Mesendoderm (in vitro differentiated cells): ENCODE measurements at regions not wholly inside any gene's neighbourhood (a gene's known extent, or its start where the extent isn't known, plus 50 kb on each side); places are given as distances from the start of the nearest gene placed in this dataset.

Experiments
- DNase-seq: peaks from one replicate; pipeline ENCODE4 v3.0.0; 2013
- H2AK5ac ChIP-seq: 2 replicates; pipeline ENCODE4 v1.6.1; 2013; ENCODE audit warnings: low read length, inconsistent platforms
- H2BK120ac ChIP-seq: 2 replicates; pipeline ENCODE4 v1.6.1; 2013; ENCODE audit warnings: low read depth, mild to moderate bottlenecking, low read length, moderate library complexity, mixed read lengths
- H2BK15ac ChIP-seq: replicated peaks from 2 replicates; pipeline ENCODE4 v1.6.1; 2013; ENCODE audit warnings: low read depth, mild to moderate bottlenecking, moderate library complexity
- H2BK5ac ChIP-seq: 2 replicates; pipeline ENCODE4 v1.6.1; 2013; ENCODE audit warnings: low read length, inconsistent platforms
- H3K18ac ChIP-seq: 2 replicates; pipeline ENCODE4 v1.6.1; 2013; ENCODE audit warnings: mild to moderate bottlenecking, low read length, mixed read lengths
- H3K23ac ChIP-seq: one replicate; pipeline ENCODE4 v1.6.1; 2013; ENCODE audit warnings: low read length
- H3K27ac ChIP-seq: 2 replicates; pipeline ENCODE4 v1.5.1; 2013; ENCODE audit warnings: low read depth, mild to moderate bottlenecking, inconsistent platforms, low read length, moderate library complexity
- H3K27me3 ChIP-seq: 2 replicates; pipeline ENCODE4 v1.6.1; 2013; ENCODE audit warnings: low read length, control low read depth, mild to moderate bottlenecking, inconsistent platforms; ENCODE audit not compliant: insufficient read depth, poor library complexity
- H3K36me3 ChIP-seq: 2 replicates; pipeline ENCODE4 v1.6.1; 2013; ENCODE audit warnings: low read length, inconsistent platforms; ENCODE audit not compliant: control insufficient read depth, insufficient read depth
- H3K4ac ChIP-seq: one replicate; pipeline ENCODE4 v1.6.1; 2013; ENCODE audit warnings: low read depth, mild to moderate bottlenecking, low read length, moderate library complexity
- H3K4me1 ChIP-seq: 2 replicates; pipeline ENCODE4 v1.6.1; 2013; ENCODE audit warnings: low read depth, low read length, inconsistent platforms; ENCODE audit not compliant: control insufficient read depth
- H3K4me2 ChIP-seq: 2 replicates; pipeline ENCODE4 v1.6.1; 2013; ENCODE audit warnings: low read length
- H3K4me3 ChIP-seq: 2 replicates; pipeline ENCODE4 v1.5.1; 2013; ENCODE audit warnings: mild to moderate bottlenecking, low read length
- H3K56ac ChIP-seq: one replicate; pipeline ENCODE4 v1.6.1; 2013; ENCODE audit warnings: low read length
- H3K79me1 ChIP-seq: 2 replicates; pipeline ENCODE4 v1.6.1; 2013; ENCODE audit warnings: low read length, inconsistent platforms
- H3K79me2 ChIP-seq: 2 replicates; pipeline ENCODE4 v1.6.1; 2013; ENCODE audit warnings: mild to moderate bottlenecking, low read length; ENCODE audit not compliant: control insufficient read depth, insufficient read depth
- H3K9ac ChIP-seq: 2 replicates; pipeline ENCODE4 v1.6.1; 2013; ENCODE audit warnings: low read length, inconsistent platforms
- H4K5ac ChIP-seq: one replicate; pipeline ENCODE4 v1.6.1; 2013; ENCODE audit warnings: low read length
- H4K8ac ChIP-seq: one replicate; pipeline ENCODE4 v1.6.1; 2013; ENCODE audit warnings: low read depth, mild to moderate bottlenecking, control low read depth, low read length, moderate library complexity
- WGBS: extraction: QIAGEN DNeasy Blood & Tissue Kit; methylation state at CpG from one replicate; pipeline ENCODE4 v1.1.7; 2013; ENCODE audit warnings: low lambda C conversion rate, missing lambda C conversion rate; ENCODE audit not compliant: insufficient coverage; ENCODE audit errors: extremely low coverage; 5-methylcytosine and 5-hydroxymethylcytosine counted together

DNA sequence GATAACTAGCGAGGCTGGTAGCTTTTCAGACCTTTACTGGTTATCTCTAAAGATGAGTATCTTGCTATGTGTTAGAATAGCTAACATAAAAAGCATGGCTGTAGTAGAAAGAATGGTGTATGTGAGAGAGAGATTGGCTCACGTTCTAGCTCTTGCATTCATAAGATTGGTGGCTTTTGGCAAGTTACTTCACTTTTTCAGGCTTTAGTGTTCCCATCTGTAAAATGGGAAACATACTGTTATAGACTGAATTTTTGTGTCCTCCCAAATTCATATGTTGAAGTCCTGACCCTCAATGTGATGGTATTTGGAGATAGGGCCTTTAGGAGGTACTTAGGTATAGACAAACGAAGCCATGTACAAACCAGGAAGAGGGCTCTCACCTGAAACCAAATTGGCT lies 302.4 kb upstream of the KLF4 start:
- H2BK5ac ChIP-seq, result no peak overlapping the region
- no peaks in the 10 kb centered on the region for H3K36me3 ChIP-seq
- no peak overlapping the region for H3K23ac ChIP-seq
- H3K4me3 ChIP-seq, result no peak overlapping the region
- H3K4ac ChIP-seq, result no peak overlapping the region
- no peak overlapping the region for H2BK120ac ChIP-seq
- H4K5ac ChIP-seq, result no peak overlapping the region
- no peak overlapping the region for H3K18ac ChIP-seq
- no peak overlapping the region for H3K4me2 ChIP-seq
- WGBS, result no CpG with 5 or more reads among the region's 3 CpGs
- no peaks in the 10 kb centered on the region for H3K4me1 ChIP-seq
- no peak for DNase-seq
- H3K79me1 ChIP-seq, result no peaks in the 10 kb centered on the region
- H3K27me3 ChIP-seq, result no peaks in the 10 kb centered on the region
- no peaks in the 10 kb centered on the region for H3K79me2 ChIP-seq
- H2BK15ac ChIP-seq, result no peak overlapping the region
- no peak overlapping the region for H2AK5ac ChIP-seq
- no peak overlapping the region for H3K56ac ChIP-seq
- H4K8ac ChIP-seq, result no peak overlapping the region
- H3K9ac ChIP-seq, result no peak overlapping the region
- no peak overlapping the region for H3K27ac ChIP-seq

- Histone ChIP-seq H3K18ac (no peak overlapping the region), H2BK5ac (no peak overlapping the region), H3K36me3 (no peaks in the 10 kb centered on the region), H3K56ac (no peak overlapping the region), H3K79me2 (no peaks in the 10 kb centered on the region), H2BK15ac (no peak overlapping the region), H3K4me3 (no peak overlapping the region), H3K9ac (no peak overlapping the region), H3K4ac (no peak overlapping the region), H3K79me1 (no peaks in the 10 kb centered on the region), H4K5ac (no peak overlapping the region), H2AK5ac (no peak overlapping the region), H3K4me2 (no peak overlapping the region), H3K27me3 (no peaks in the 10 kb centered on the region), H4K8ac (no peak overlapping the region), H3K4me1 (no peaks in the 10 kb centered on the region), H3K27ac (no peak overlapping the region), H3K23ac (no peak overlapping the region), H2BK120ac (no peak overlapping the region)
- no CpG with 5 or more reads among the region's 4 CpGs for WGBS
- DNase-seq, result no peak
Measured at GRCh38 chr9:107789001-107789700, 299.6 kb upstream of the KLF4 start.

DNA sequence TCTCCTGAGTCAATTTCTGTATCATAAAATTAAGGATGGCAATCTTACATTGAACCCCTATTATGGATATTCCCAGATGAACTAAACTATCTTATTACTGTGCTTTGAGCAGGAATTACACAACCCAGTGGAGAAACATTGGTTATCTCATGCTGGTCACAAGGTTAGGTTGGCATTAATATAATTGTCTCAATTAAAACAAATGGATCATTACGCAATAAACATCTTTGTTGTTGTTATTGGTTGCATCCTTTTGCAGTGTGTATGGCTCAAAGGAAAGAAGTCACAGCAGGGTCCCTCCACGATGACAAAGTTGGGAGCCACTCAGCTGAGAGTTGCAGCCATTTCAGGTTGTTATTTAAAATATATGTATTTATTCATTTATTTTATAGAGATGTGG lies 297.0 kb upstream of the KLF4 start:
- Histone ChIP-seq H3K4me3 (no peak overlapping the region), H3K79me2 (no peaks in the 10 kb centered on the region), H4K8ac (no peak overlapping the region), H3K56ac (no peak overlapping the region), H3K4me2 (no peak overlapping the region), H2BK120ac (no peak overlapping the region), H4K5ac (no peak overlapping the region), H2BK15ac (no peak overlapping the region), H3K23ac (no peak overlapping the region), H3K18ac (no peak overlapping the region), H3K27me3 (no peaks in the 10 kb centered on the region), H2BK5ac (no peak overlapping the region), H3K36me3 (no peaks in the 10 kb centered on the region), H3K9ac (no peak overlapping the region), H3K4me1 (no peaks in the 10 kb centered on the region), H3K79me1 (no peaks in the 10 kb centered on the region), H2AK5ac (no peak overlapping the region), H3K4ac (no peak overlapping the region), H3K27ac (no peak overlapping the region)
- no peak for DNase-seq
- WGBS, result no CpG with 5 or more reads among the region's 2 CpGs

DNA sequence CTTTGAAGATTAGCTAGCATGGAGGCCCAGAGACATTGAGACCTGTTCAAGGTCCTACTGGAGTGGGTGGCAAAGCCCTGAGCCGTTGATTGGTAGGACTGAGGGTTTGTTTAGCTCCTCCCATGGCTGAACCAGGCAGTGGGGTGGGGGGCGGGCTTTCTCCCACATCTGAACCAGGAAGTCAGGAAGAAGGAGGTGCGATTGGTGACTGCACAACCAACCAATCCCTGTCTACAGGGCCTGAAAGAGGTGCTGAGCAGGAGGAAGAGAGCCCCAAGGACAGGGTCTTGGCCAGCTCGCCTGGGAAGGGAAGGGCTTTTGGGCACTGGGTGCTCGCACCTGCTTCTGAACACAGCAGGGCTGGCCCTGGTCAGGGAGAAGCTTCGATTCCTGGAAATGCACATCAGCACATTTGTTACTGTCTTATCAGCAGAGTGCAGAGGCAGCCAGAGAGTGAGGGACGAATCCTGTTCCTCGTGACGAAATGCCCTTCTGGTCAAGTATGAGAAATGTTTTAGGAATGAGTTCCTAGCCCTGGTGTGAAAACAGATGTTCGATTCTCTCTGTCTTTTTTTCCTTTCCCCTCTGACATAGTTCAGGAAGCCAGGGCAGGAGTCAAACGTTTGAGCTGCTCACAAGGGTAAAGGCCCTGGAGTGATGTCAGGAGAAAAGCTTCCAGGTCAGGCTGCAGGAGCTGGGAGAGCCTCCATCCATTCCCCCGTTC lies 294.8 kb upstream of the KLF4 start:
- no peak overlapping the region for H2BK5ac ChIP-seq
- no CpG with 5 or more reads among the region's 12 CpGs for WGBS
- peak; percentile 34 for DNase-seq

DNA sequence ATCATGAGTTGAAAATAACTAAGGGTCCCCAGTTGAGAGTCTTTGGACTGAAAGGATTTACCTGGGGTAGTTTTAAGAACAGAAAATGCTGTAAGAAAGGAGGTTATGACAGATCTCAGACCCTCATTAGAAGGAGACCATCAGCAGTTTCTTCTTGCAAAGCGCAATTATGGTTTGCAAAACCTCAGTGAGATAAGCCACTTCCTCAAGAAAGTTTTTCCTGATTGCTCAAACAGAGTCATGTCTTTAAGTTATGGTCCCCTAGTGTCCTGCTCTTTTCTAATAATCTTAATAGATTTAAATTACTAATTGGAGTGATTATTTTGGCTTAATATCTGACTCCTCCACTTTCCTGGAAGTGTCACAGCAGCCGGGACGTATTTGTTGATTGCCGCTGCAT lies 293.2 kb upstream of the KLF4 start:
- Histone ChIP-seq H3K4me2 (no peak overlapping the region), H3K27ac (no peak overlapping the region), H3K27me3 (no peaks in the 10 kb centered on the region), H2BK120ac (no peak overlapping the region), H3K79me2 (no peaks in the 10 kb centered on the region), H3K4ac (no peak overlapping the region), H3K79me1 (no peaks in the 10 kb centered on the region), H3K18ac (no peak overlapping the region), H3K4me3 (no peak overlapping the region), H4K5ac (no peak overlapping the region), H2AK5ac (no peak overlapping the region), H2BK15ac (no peak overlapping the region), H3K23ac (no peak overlapping the region), H2BK5ac (no peak overlapping the region), H3K9ac (no peak overlapping the region), H3K56ac (no peak overlapping the region), H3K4me1 (no peaks in the 10 kb centered on the region), H3K36me3 (no peaks in the 10 kb centered on the region), H4K8ac (no peak overlapping the region)
- no peak for DNase-seq
- WGBS, result no CpG with 5 or more reads among the region's 4 CpGs

More for the DNA sequence above, 294.8 kb upstream of the KLF4 start:
- Histone ChIP-seq H2BK15ac (no peak overlapping the region), H3K79me2 (no peaks in the 10 kb centered on the region), H3K18ac (no peak overlapping the region), H3K9ac (no peak overlapping the region), H3K4me3 (no peak overlapping the region), H3K23ac (no peak overlapping the region), H3K4ac (no peak overlapping the region), H3K27me3 (no peaks in the 10 kb centered on the region), H4K5ac (no peak overlapping the region), H3K4me1 (no peaks in the 10 kb centered on the region), H3K27ac (no peak overlapping the region), H3K36me3 (no peaks in the 10 kb centered on the region), H2AK5ac (no peak overlapping the region), H3K79me1 (no peaks in the 10 kb centered on the region), H4K8ac (no peak overlapping the region), H3K4me2 (no peak overlapping the region), H3K56ac (no peak overlapping the region), H2BK120ac (no peak overlapping the region)
